ENCODE measurements at regions not wholly inside any gene's neighbourhood (a gene's known extent, or its start where the extent isn't known, plus 50 kb on each side); places are given as distances from the start of the nearest gene placed in this dataset.
A peak's percentile ranks its signal among the peaks of the same experiment; 100 is the strongest.

DNA sequence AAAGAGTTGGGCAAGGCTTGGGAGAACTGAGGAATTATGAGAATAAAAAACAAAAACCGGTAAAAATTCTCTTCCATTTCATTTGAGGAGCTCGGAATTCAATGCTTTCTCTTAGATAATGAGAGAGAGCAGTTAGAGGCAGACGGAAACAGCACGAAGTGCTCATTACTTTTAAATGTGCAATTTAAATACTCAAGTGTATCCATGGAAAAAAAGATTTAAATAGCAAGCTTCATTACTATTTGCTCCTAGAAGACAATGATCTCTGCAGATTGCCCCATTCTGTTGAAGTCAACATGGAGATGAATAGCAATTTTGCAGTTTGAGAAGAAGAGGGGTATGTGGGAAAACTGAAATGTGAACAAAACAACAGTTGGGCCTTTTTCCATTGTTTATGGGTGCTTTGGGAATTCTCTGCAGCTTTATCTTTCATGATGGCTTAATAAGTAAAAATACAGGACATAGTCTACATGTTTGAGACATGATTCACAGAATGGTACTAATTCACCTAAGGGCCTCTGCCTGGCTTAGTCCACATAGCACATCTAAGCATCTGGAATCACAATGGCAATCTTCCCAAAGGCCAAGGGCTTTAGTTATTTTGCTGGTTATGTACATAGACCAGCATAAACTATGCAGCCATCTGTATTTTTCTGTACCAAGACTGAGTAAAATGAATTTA is 512.7 kb upstream of the FAT1 start:
- peak; percentile 88 for DNase-seq (ENCODE audit: low read depth)

DNA sequence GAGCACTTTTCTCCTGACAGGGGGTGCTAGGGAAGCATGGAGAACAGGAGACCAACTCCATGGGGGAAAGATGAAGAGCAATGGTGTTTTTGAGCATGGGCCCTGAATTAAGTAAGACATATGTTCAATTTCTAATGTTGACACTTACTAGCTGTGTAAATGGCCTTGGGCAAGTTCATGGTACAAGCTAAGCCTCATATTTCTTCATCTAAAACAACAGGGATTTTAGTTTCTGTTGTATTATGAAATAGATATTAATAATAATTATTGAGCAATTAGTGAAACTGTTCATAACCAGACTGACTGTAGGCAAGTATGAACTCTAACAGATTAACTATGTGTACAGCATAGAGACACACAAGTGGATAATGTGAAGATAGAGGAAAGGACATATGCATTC is 515.0 kb upstream of the FAT1 start:
- DNase-seq (ENCODE audit: low read depth): no peak

DNA sequence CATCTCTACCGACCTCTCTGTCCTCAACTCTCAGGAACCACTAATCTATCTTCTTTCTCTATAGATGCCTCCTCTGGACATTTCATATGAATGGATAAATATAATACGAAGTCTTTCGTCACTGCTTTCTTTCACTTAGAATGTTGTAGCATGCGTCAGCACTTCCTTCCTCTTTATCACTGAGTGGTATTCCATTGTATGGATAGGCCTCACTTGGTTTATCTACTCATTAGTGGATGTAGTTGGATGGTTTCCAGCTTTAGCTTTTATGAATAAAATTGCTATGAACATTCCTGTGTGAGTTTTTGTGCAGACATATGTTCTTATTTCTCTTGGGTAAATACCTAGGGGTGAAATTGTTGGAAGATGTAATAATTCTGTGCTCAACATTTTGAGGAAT is 528.2 kb upstream of the FAT1 start:
- DNase-seq (ENCODE audit: low read depth): no peak

DNA sequence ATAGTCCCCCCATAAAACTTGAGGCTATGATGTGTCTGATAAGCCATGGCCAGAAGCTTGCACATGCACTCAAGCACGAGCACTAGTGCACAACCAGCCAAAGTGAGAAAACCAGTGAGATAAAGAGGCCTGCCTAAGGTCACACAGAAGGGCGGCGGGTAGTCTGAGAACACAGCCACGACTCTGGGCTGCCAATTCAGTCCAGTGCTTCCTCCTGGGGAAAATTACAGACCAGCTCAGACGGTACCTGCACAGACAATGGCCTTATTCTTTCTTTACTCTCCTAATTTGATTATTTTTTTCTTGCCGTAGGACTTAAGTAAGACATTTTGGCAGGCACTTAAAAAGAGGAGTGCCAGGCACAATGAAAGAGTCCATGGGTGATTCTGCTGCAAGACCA is 533.2 kb upstream of the FAT1 start:
- no peak for DNase-seq (ENCODE audit: low read depth)

DNA sequence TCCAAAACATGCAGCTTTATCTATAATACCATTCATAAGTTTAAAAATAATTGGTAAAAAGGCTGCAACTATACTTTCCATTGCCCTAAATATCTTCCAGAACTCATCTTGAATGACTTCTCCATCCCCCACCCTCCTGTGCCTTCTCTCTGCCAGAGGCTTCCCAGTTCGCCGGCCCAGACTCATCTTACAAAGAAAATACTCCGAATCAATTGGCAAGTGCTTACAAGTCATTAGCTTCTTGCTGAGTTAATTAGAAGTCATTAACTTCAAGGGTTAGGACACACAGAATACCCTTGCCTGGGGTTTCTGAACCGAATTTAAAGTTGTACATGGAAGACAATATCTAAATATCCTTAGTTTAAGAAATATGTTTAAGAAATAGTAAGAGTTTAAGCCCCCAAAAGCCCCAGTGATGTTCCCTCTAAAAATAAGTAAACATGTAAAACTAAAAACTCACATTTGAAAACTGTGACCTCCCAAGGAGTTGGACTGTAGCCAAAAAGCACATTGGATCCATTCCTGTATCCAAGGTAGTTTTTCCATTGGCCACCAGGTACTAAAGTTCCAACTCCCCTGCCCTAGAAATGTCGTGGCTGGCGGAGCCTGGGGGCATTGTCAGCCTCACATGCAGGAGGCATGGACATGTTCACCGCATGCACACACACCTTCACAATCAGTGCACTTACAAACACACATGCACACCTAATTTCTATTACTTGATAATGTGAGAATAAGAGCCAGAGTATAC is 535.2 kb upstream of the FAT1 start:
- DNase-seq (ENCODE audit: low read depth): no peak

DNA sequence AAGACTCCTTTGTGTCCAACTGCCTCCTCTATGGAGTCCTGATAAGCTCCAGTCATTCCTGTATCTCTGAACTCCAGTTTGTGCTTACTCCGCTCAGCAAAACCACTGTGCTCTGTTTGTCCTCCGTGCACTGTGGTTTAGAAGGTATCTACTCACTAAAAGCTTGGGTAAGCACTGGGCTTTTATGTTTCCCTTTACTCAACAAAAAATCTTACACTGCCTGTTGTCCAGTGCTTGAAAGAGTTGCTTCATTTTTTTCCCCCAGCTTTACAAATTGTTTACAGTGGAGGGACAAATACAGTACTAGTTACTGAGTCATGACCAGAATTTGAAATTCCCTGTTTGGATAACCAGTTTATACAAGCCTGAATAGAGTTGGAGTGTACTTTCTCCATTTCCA is 545.3 kb upstream of the FAT1 start:
- peak; percentile 70 for DNase-seq (ENCODE audit: low read depth)

DNA sequence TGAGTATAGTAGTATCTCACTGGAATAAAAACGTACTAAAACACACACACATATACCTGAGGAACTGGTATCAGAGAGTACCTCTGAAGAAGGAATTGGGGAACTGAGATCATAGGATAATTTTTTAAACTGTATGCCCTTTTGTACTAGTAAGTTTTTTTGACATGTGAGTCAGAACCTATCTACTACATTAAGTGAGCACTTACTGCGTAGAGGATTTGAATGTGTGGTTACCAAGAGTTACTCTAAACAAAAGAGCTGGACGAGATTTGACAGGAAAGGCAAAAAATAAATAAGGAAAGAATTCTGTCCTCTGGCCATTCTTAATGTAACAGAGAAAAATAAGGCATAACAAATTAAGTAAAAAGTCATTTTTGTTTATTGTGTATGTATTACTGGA is 546.5 kb upstream of the FAT1 start:
- DNase-seq (ENCODE audit: low read depth): no peak

DNA sequence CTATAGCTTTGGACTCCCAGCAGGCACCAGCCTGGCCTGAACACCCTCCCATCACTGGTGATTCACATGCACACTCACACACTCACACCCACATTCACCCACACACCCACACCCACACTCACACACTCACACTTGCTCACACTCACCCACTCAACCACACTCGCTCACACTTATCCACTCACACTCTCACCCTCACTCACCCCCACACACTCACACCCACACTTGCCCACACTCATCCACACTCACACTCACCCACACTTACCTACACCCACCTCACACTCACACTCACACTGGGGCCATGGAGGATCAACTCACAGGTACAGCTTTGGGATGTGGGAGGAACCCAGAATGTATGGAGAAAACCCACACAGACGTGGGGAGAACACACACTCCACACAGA is 548.2 kb upstream of the FAT1 start:
- DNase-seq (ENCODE audit: low read depth): no peak

DNA sequence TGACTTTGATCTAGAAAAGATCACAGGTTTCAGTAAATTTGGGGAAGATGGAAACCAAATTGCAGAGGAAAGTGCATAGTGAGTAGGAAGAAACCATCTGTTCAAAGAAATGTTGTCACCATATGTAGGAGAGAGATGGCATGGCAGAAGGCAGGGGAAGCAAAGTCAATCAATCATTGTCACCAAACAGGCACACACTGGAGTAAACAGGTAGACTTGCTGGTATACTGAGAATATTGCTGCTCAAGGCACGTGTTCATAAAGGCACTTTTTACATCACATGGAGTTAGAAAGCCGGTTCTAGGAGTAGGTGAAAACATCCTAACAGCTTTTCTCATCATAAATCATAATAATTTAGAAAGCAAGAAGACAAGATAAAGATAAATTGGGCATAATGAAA is 550.5 kb upstream of the FAT1 start:
- DNase-seq (ENCODE audit: low read depth): no peak

DNA sequence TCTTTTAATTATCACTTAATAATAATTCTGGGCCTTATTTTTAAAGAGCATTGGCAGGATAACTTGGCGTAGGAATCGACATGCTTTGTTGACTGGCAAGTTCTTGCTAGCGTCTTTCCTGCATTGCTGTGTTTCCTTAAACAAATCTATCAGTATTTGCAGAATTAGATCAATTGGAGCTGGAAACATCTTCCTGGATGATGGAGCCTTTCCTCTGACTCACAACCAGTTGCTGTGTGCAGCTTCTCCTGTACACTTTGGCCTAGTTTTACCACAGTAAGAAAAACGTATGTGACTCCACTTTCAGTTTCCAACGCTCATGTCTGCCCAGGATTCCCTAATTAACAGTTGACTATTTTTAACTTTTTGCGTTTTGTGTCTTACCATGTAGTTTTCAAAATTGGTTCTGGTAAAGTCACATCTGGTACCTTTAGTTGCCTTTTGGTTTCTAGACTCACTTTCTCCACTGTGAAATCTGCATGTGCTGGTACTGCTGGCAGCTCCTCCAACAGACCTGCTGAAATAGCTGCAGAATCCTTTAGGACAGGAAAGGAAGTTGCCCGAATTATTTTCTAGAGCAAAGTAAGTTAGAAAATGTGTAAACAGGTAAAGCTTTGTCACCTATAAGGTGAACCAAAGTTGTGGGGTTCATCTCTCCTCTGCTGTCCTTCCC is 553.2 kb upstream of the FAT1 start:
- DNase-seq (ENCODE audit: low read depth): peak; percentile 54

DNA sequence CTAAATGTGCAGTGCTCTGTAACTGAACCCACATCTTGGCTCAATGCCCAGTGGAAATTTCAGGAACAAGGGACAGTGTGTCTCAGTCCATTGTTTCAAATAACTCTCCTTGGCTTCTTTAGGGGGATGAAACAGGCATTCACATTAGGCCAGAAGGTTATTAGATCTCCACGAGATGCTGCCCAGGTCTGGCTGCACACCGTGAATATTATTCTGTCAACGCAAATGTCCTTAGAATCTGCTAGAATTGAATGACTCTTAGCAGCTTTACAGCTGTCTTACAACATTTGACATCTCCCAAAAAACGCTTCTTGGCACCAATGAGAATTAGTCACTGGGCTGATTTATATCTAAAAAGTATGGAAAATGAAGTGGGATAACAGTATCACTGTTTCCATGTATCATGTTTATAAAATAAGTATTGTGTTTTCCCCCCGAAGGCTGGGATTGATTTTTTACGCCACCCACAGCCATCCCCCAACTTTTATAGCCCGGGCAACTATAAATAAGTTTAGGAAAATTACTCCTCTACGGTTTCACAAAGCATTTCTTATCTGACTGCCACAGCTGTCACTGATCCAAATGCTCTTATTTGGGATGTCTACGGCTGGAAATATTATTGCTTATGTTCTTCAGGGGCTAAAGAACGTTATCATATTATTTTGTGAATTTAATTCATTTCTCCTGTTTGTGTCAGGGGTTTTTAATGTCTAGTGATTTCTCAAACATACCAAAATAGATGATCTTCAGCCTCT is 559.7 kb upstream of the FAT1 start:
- DNase-seq (ENCODE audit: low read depth): peak; percentile 52

DNA sequence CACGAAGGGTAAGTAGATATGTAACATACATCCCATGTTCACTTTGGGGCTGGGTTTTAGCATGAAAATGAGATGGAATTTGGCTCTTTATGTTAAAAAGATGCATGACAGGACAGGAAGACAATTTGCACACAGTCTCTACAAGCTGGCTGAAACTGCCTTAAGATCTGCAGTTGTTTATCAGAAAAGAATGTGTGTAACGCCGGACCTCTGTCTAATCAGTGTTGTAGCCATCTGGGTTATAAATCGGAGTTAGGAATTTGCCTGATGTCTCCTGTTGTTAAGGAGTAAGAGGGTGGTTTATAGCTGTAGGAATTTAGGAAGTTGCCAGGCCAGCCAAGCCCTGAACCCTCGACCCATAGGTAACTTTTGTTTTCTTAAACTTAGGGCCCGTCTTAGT is 562.9 kb upstream of the FAT1 start:
- DNase-seq (ENCODE audit: low read depth): no peak

DNA sequence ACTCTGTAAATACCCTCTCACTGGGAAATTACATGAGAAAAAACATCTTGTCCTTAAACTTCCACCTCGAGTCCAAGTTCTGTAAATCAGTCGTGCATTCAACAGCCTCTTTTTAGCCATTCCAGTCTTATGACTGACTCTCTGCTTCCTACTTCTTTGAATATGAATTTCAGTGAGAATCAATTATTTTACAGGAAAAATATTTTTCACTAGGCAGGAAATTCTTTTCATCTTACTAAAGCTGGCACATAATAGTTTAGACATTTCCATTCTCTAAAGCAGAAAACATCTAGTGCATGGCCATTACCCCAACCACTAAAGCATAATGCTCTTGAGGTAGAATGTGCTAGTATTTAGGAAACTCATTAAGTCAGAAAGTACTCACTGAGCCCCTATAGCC is 565.7 kb upstream of the FAT1 start:
- DNase-seq (ENCODE audit: low read depth): peak; percentile 23

DNA sequence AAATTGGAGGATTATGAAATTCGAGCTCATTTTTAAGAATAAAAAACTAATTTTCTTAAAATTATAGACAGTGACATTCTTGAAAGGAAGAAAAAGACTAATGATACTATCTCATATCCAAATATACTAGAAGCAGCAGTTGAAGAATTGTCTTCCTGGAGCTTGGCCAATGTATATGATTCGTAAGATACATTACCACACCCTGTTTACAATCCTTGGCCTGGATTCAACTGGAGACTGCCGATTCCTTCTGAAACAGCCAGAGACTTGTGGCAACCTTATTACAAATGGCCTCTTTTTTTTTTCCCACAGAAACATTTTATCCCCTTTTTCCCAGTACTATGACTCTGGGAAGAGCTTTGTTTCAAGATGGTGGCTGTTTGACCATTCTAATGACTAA is 571.2 kb upstream of the FAT1 start:
- DNase-seq (ENCODE audit: low read depth): peak; percentile 58

DNA sequence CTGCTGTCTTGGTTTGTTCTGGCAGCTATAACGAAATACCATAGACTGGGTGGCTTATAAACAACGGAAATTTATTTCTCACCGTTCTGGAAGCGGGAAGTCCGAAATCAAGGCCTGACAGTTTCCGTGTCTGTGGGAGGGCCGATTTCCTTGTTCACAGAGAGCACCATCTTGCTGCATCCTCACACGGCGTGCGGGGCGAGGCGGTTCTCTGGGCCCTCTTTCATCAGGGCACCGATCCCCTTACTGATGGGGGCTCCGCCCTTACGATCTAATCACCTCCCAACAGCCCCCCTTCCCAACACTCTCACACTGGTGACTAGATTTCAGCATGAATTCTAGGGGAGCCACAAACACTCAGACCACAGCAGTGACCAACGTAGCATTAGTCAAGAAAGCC is 578.3 kb upstream of the FAT1 start:
- DNase-seq (ENCODE audit: low read depth): no peak

DNA sequence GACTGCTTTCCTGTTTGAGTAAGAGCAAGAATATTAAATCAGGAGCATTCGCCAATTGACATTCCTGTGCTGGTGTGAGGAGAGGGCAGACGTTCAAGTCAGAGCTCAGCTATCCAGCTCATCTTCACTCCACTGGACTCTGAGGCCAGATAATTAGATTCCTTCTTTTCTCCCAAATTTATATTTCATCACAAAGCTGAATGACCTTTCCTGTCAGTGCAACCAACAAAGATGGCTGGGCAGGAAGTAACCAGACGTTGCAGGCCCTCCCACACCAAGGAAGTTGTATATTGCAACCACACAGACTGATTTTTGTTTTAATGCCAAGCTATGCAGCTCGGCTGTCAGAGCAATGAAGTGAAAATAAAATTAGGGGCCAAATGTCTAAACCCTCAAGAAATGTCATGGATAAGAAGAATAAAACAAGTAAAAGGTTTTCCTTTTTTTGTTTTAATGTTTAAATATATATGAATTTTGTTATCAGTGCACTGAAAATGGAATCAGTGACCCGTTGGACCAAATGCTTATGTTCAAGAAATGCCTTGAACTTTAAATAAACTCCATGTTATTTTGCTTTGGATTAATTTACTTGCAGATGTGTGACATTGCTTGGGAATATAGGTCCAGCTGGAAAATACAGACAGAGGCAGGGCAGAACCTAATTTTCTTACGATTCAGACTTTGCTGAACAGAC is 578.9 kb upstream of the FAT1 start:
- DNase-seq (ENCODE audit: low read depth): peak; percentile 25

DNA sequence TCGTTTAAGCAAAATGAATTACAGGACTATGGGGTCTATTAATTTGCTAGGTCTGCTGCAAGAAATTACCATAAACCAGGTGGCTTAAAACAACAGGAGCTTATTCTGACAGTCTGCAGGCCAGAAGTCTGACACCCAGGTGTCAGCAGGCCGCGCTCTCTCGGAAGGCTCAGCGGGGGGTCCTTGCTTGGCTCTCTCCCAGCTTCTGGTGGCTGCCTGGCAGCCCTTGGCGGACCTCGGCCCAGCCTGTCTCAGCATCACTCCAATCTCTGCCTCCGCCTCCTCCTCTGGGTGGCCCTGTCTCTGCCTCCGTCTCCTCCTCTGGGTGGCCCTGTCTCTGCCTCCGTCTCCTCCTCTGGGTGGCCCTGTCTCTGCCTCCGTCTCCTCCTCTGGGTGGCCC is 580.5 kb upstream of the FAT1 start:
- no peak for DNase-seq (ENCODE audit: low read depth)

DNA sequence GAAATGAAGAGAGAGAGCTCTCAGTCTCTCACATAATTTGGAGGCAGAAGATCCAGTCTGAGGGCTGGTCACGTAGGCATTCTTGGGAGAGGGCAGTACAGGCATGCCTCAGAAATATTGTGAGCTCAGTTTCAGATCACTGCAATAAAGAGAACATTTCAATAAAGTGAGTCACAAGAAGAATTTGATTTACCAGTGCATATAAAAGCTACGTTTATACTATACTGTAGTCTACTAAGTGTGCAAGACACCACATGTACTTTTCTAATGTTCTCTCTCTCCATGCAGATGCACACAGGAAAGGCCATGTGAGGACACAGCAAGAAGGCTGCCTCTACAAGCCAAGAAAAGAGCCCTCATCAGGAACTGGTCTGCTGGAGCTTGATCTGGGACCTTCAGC is 583.5 kb upstream of the FAT1 start:
- peak; percentile 68 for DNase-seq (ENCODE audit: low read depth)

DNA sequence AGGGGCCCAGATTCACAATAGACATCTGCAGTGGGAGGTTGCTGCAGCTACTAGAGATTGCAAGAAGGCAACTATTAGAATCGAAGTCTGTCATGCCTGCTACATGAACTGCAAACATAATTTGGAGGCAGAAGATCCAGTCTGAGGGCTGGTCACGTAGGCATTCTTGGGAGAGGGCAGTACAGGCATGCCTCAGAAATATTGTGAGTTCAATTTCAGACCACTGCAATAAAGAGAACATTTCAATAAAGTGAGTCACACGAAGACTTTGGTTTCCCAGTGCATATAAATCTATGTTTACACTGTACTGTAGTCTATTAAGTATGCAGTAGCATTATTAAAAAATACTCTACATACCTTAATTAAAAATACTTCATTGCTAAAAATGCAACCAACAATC is 585.8 kb upstream of the FAT1 start:
- DNase-seq (ENCODE audit: low read depth): peak; percentile 77

DNA sequence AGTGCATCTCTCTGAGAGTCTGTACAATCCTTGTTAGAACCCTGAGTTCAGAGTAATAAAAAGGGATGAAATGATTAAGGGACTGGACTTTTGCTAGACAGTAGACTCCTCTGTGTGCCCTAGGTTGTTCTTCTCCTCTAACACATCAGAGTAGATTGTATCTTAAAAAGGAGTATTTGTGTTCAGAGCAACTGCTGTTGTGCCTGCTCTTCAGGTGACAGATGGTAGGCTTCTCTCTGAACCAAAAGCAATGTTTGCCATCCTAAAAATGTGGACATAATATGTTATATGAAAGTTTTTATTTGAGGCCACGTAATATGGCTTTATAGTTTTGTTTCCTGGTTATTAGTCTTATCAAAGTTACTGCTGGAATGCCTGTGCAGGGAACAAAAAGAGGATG is 588.6 kb upstream of the FAT1 start:
- DNase-seq (ENCODE audit: low read depth): no peak

DNA sequence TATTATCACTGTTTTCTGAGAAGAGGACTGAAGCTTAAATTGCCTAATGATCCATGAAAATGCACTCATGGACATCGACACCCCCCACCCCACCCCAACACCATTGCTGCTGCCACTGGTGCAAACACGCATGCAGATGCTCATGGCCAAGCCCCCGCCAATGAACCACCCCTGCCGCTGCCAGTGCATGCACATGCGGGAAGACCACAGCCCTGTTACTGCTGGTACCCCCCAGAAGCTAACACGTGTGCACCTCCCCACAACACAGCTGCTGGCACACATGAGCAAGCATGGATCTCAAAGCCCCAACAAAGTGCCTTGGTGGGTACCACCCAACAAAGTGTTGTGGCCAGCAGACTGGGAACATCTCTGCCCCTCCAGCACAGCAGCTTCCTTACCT is 594.1 kb upstream of the FAT1 start:
- no peak for DNase-seq (ENCODE audit: low read depth)

DNA sequence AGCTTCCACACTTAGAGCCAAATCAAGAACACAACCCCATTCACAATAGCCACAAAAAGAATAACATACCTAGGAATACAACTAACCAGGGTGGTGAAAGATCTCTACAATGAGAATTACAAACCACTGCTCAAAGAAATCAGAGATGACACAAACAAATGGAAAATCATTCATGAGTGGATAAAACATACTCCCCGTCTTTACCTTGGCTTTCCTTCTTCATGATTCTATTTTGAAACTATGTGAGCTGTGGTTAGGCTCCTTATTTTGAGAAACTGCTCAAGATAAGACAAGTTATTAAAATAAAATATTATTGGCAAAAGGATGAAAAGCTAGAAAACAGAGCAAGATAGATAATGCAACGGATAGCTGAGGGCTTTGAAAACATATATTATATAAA is 598.1 kb upstream of the FAT1 start:
- DNase-seq (ENCODE audit: low read depth): no peak
